SK-N-SH (cell line): ENCODE measurements at regions not wholly inside any gene's neighbourhood (a gene's known extent, or its start where the extent isn't known, plus 50 kb on each side); places are given as distances from the start of the nearest gene placed in this dataset.

Experiments used
- RFX5 ChIP-seq: IDR thresholded peaks from 2 replicates; pipeline ENCODE4 v1.6.1; 2012; ENCODE audit warnings: mild to moderate bottlenecking, improper control_type of control experiment, low read length
- TF ChIP-seq, protein P1 (sequence below): fragments of 200-600 bp; sonication (generic); IDR thresholded peaks from 2 replicates; pipeline ENCODE4 v1.6.1; 2017; ENCODE audit warnings: antibody characterized with exemption, mild to moderate bottlenecking, moderate library complexity

DNA sequence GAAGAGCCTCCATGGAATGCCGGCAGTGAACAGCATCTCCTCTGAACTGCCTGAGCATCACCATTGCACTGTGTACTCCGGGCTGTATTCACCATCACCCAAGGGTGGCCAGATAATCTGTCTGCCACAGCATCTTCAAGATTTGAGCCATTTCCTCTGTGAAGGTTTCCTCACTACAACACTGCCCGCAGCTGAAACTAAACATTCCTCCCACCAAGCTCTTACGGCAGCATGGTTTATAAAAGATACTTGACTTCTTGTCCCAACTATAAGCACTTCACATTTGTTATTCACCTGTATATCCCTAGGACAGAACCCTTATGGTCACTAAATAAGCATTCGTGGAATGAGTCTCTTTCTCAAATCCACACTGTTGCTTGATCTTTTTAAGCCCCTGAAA lies 125.9 kb downstream of the SST start:
- TF ChIP-seq, protein P1, sequence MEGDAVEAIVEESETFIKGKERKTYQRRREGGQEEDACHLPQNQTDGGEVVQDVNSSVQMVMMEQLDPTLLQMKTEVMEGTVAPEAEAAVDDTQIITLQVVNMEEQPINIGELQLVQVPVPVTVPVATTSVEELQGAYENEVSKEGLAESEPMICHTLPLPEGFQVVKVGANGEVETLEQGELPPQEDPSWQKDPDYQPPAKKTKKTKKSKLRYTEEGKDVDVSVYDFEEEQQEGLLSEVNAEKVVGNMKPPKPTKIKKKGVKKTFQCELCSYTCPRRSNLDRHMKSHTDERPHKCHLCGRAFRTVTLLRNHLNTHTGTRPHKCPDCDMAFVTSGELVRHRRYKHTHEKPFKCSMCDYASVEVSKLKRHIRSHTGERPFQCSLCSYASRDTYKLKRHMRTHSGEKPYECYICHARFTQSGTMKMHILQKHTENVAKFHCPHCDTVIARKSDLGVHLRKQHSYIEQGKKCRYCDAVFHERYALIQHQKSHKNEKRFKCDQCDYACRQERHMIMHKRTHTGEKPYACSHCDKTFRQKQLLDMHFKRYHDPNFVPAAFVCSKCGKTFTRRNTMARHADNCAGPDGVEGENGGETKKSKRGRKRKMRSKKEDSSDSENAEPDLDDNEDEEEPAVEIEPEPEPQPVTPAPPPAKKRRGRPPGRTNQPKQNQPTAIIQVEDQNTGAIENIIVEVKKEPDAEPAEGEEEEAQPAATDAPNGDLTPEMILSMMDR, result no peak
- TF ChIP-seq RFX5, result no peak
